Osteocyte (in vitro differentiated cells): ENCODE measurements at regions not wholly inside any gene's neighbourhood (a gene's known extent, or its start where the extent isn't known, plus 50 kb on each side); places are given as distances from the start of the nearest gene placed in this dataset.

Experiments used
- DNase-seq: peaks from one replicate; pipeline ENCODE4 v3.0.0; 2021; ENCODE audit warnings: mixed read lengths; ENCODE audit not compliant: unreplicated experiment; ENCODE audit errors: extremely low spot score
- H3K27ac Mint-ChIP-seq: one replicate; pipeline ENCODE4 v1.8.0; 2021; ENCODE audit warnings: mild to moderate bottlenecking, mixed read lengths; ENCODE audit not compliant: unreplicated experiment
- H3K27me3 Mint-ChIP-seq: one replicate; pipeline ENCODE4 v1.8.0; 2021; ENCODE audit warnings: mixed read lengths; ENCODE audit not compliant: unreplicated experiment
- H3K36me3 Mint-ChIP-seq: one replicate; pipeline ENCODE4 v1.8.0; 2021; ENCODE audit warnings: mixed read lengths; ENCODE audit not compliant: unreplicated experiment
- H3K4me1 Mint-ChIP-seq: one replicate; pipeline ENCODE4 v1.8.0; 2021; ENCODE audit warnings: mixed read lengths; ENCODE audit not compliant: unreplicated experiment
- H3K4me3 Mint-ChIP-seq: one replicate; pipeline ENCODE4 v1.8.0; 2021; ENCODE audit warnings: mild to moderate bottlenecking, moderate library complexity, mixed read lengths; ENCODE audit not compliant: unreplicated experiment
- H3K9me3 Mint-ChIP-seq: one replicate; pipeline ENCODE4 v1.8.0; 2021; ENCODE audit warnings: mixed read lengths; ENCODE audit not compliant: unreplicated experiment
- TF ChIP-seq, protein P1 (sequence below): fragments of 200-600 bp; sonication (generic); IDR thresholded peaks from 2 replicates; pipeline ENCODE4 v1.5.0; 2021; ENCODE audit warnings: antibody characterized with exemption, mild to moderate bottlenecking, moderate library complexity

DNA sequence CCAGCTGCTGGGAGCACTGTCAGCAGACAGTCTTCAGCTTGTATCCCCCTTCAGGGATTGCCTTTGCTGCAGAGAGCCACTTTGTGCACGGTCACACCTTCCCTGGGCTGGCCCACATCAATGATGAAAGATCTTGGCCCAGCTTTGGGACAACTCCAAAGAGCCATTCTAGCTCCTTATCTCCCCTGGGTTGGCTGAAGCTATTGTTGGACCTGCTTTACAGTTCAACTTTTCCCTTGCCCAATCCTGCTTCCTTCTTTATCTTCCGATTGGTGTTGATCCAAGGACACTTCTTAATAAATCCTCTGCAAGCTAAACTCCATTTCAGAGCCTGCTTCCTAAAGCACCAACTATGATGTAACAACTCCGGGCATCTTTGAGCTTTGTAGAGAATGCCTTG, 466.4 kb downstream of the KLF12 start:
- Mint-ChIP-seq H3K4me1 (no peaks in the 10 kb centered on the region), H3K36me3 (no peaks in the 10 kb centered on the region), H3K4me3 (no peak overlapping the region), H3K9me3 (no peaks in the 10 kb centered on the region), H3K27ac (no peak overlapping the region), H3K27me3 (peaks cover 9% of the 10 kb centered on the region)
- DNase-seq, result no peak
- TF ChIP-seq, protein P1, sequence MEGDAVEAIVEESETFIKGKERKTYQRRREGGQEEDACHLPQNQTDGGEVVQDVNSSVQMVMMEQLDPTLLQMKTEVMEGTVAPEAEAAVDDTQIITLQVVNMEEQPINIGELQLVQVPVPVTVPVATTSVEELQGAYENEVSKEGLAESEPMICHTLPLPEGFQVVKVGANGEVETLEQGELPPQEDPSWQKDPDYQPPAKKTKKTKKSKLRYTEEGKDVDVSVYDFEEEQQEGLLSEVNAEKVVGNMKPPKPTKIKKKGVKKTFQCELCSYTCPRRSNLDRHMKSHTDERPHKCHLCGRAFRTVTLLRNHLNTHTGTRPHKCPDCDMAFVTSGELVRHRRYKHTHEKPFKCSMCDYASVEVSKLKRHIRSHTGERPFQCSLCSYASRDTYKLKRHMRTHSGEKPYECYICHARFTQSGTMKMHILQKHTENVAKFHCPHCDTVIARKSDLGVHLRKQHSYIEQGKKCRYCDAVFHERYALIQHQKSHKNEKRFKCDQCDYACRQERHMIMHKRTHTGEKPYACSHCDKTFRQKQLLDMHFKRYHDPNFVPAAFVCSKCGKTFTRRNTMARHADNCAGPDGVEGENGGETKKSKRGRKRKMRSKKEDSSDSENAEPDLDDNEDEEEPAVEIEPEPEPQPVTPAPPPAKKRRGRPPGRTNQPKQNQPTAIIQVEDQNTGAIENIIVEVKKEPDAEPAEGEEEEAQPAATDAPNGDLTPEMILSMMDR, result no peak

GRCh38 chr13:73665261-73665660, 468.9 kb downstream of the KLF12 start:
- Mint-ChIP-seq H3K27ac (no peak overlapping the region), H3K4me1 (no peaks in the 10 kb centered on the region), H3K36me3 (no peaks in the 10 kb centered on the region)

DNA sequence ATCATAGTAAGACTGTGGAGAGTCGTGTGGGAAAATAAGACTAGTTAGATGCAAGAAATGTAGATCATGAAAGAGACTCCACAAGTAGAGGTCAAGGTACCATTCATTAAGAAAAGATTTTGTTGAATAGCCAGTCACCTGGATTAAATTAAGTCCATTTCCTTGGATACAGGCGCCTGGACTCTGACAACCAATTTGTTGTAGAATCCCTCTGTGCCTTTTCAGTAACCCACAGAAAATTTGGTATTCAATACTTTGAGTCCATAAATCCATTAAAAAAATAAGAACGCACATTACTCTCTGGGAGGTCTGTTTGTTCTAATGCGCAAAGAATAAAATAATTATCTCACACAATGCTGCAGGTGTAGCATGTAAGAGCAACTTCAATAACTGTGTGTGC, 469.4 kb downstream of the KLF12 start:
- Mint-ChIP-seq H3K9me3 (no peaks in the 10 kb centered on the region), H3K27ac (no peak overlapping the region)

More at GRCh38 chr13:73665261-73665660, 468.9 kb downstream of the KLF12 start:
- DNase-seq, result no peak
- TF ChIP-seq, protein P1, result no peak
- H3K9me3 Mint-ChIP-seq, result no peaks in the 10 kb centered on the region
- no peak overlapping the region for H3K4me3 Mint-ChIP-seq
- peaks cover 10% of the 10 kb centered on the region for H3K27me3 Mint-ChIP-seq

GRCh38 chr13:73662833-73663232, 471.4 kb downstream of the KLF12 start:
- no peak overlapping the region for H3K27ac Mint-ChIP-seq
- H3K4me1 Mint-ChIP-seq, result no peaks in the 10 kb centered on the region
- no peak overlapping the region for H3K4me3 Mint-ChIP-seq
- TF ChIP-seq, protein P1, result no peak
- DNase-seq, result no peak
- peaks cover 10% of the 10 kb centered on the region for H3K27me3 Mint-ChIP-seq
- H3K36me3 Mint-ChIP-seq, result no peaks in the 10 kb centered on the region
- no peaks in the 10 kb centered on the region for H3K9me3 Mint-ChIP-seq

More for the DNA sequence above, 469.4 kb downstream of the KLF12 start:
- Mint-ChIP-seq H3K36me3 (no peaks in the 10 kb centered on the region), H3K27me3 (peaks cover 10% of the 10 kb centered on the region), H3K4me3 (no peak overlapping the region), H3K4me1 (no peaks in the 10 kb centered on the region)
- TF ChIP-seq, protein P1, result no peak
- DNase-seq, result no peak

GRCh38 chr13:73661687-73662425, 472.3 kb downstream of the KLF12 start:
- no peak for DNase-seq
- Mint-ChIP-seq H3K9me3 (no peaks in the 10 kb centered on the region), H3K27ac (no peak overlapping the region), H3K36me3 (no peaks in the 10 kb centered on the region), H3K4me3 (no peak overlapping the region), H3K4me1 (no peaks in the 10 kb centered on the region), H3K27me3 (peaks cover 9% of the 10 kb centered on the region)
- TF ChIP-seq, protein P1, result no peak
